IPS DF 19.7 (cell line): ENCODE measurements at regions not wholly inside any gene's neighbourhood (a gene's known extent, or its start where the extent isn't known, plus 50 kb on each side); places are given as distances from the start of the nearest gene placed in this dataset.

Experiments used
- DNase-seq: peaks from one replicate; pipeline ENCODE4 v3.0.0-alpha.2; 2013; ENCODE audit warnings: low read depth, low spot score

DNA sequence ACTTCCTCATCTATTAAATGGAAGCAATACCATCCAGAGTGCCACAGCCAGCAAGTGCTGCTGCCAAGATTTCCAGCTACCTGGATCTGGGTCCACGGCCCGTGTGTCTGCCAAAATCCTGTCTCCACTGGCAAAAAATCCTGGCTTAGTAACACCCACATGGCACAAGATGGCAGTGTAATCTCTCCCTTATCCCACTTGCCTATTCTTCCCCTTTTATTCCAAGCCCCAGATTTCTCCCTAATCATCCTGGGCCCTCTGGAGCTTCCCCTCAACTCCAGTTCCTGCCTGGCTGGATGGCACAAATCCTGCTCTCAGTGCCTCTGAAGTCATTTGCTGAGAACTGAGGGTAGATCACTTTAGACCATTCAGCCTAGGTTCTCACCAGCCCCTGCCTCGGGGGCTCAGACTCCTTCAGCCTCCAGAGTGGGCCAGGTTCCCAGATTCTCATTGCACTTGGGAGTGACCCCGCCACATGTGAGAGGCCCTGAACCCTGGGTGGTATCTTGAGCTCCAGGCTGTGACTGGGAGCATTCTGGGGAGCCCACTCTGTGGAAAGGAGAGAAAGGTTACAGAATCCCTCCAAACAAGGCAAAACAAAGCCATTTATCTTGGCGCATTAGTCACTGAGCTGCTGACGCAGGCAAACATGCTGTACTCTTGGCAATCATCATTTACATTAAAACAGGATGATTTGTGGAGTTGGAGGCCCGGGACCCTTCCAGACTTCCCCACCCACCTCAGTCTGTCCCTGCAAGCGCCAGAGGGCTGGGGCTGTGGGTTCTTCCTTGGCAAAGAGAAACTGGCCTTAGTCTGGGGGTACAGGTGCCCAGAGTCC, 325.8 kb downstream of the DYSF start:
- no peak for DNase-seq

DNA sequence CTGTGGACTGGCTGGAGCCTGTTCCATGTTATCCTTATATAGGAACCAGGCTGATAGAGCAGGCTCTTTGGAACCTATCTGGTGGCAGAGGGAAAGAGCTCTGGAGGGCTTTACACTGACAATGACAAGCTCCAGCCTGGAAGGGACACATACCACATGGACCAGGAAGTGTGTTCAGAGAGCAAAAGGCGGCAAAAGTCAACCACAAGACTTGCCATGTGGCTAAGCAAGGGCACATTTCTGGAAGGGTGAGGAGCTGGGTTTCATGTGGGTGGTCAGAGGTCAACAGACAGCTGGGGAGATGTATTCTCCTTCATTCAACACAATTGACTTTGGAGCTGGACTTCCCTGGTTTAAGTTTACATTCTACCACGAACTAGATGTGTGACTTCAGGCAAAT, 325.2 kb downstream of the DYSF start:
- DNase-seq, result no peak

GRCh38 chr2:71777946-71778345, 324.6 kb downstream of the DYSF start:
- no peak for DNase-seq

DNA sequence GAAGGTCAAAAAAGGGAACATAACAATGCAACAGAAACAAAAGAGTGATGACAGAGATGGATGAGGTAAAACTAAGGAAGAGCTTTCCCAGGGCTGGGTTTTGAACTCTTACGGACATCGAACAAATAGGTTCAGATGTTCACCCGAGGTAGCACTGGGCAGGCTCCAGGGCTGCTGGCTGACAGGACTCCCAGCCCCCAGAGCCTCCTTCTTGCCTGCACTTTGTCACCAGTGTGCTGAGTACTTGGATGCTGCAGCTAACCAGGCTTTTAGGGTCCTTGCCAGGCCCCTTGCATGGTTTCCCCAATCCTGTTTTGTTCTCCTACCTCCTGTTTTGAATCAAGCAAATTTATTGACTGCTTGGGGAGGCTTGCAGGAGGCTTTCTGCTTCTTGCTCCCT, 322.9 kb downstream of the DYSF start:
- DNase-seq, result no peak

GRCh38 chr2:71773218-71773617, 319.9 kb downstream of the DYSF start:
- DNase-seq, result no peak

DNA sequence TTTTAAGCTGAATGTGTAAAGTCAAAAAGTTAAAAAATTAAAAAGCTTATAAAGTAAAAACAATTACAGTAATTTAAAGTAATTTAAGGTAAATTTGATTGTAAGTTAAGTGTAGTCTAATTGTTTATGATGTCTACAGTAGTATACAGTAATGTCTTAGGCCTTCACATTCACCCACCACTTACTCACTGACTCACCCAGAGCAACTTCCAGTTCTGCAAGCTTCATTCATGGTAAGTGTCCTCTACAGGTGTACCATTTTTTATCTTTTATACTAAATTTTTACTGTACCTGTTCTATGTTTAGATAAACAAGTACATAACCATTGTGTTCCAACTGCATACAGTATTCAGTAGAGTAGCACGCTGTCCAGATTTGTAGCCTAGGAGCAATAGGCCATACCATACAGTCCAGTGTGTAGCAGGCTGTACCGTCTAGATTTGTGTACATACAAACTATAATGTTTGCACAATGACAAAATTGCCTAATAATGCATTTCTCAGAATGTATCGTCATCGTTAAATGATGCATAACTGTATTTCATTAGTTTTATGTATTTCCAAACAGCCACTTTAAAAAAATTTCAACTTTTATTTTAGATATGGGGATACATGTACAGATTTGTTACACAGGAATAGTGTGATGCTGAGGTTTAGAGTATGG, 319.3 kb downstream of the DYSF start:
- no peak for DNase-seq

GRCh38 chr2:71767663-71768062, 314.3 kb downstream of the DYSF start:
- no peak for DNase-seq

GRCh38 chr2:71759060-71759459, 305.7 kb downstream of the DYSF start:
- no peak for DNase-seq

DNA sequence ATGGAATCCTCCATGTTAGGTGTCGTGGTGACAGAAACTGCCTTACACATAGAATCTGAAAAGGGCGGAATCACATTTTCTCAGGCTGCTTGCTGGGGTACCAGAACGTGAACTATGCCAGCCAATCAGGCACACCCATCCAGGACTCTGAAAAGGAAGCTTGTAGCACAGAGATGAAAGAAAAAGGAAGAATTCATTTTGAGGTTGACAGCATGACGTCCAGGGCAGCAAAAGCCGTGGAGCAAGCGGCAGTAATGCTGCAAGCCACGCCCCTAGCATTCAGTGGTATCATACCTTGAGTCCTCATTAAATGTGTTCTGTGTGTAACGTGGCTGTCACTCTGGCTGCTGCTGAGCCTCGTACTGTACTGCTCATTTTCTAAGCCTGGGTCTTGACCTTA, 304.0 kb downstream of the DYSF start:
- no peak for DNase-seq

- no peak for DNase-seq
These were observed 303.0 kb downstream of the DYSF start for GRCh38 chr2:71756280-71756906.

GRCh38 chr2:71751590-71751989, 298.2 kb downstream of the DYSF start:
- no peak for DNase-seq

GRCh38 chr2:71749671-71750101, 296.3 kb downstream of the DYSF start:
- DNase-seq, result no peak

DNA sequence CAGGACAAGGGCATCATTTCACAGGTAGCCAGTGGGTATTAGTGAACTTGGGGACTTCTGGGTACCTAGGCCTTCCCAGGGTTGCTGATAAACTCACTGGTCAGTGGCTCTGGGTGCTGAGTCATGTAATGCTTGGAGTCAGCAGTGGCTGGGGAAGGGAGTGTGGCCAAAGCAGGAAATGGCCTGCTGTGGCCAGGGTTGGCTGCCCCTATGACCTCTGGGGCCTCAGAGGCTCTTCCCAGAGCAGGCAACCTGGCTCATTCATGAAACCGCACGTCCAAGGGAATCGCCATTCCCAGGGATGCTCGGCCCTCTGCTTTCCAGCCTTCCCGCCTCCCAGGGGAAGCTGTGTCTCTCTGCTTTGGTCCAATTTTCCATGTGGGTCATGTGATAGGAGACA, 294.9 kb downstream of the DYSF start:
- DNase-seq, result no peak

GRCh38 chr2:71747559-71747958, 294.2 kb downstream of the DYSF start:
- no peak for DNase-seq

DNA sequence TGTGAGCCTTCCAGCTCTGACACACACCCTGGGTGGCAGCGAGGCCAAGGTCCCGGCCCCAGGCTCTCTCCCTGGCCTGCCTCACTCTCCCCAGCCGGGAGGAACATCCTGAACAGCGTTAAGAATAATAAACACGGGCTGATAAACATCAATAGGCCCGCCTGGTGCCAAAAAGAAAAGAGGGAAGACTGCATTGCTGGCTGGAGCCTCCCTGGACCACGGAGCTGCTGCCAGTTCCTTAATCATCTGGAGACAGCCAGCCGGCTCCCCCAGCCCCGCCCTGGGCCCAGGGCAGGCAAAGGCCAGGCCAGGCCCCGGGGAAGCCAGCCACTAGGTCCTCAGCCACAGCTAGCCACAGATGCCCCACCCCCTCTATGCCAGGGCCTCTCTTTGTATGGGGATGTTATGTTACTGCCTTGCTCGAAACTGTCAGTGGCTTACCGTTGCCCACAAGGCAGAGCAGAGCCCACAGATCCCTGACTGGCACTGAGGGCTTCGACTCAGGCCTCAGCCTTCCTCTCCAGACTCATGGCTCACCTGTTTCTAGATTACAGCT, 293.7 kb downstream of the DYSF start:
- DNase-seq, result no peak

DNA sequence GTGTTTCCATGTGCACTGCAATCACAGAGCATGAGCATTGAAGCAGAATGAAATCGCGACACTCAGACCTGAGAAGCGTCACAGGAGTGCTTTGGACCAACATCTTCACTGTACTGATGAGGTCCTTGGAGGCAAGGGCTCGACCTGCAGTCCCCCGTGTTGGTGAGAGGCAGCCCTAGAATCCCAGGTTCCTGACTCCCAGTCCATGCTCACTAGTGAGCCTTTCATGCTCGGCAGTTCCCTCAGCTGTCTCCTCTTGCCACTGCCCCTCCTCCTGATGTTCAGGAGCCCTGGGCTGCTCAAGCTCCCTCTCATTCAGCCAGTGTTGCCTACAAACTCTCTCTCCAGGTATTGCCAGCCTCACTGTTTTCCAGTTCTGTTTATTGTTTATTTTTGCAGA, 291.4 kb downstream of the DYSF start:
- DNase-seq, result no peak

DNA sequence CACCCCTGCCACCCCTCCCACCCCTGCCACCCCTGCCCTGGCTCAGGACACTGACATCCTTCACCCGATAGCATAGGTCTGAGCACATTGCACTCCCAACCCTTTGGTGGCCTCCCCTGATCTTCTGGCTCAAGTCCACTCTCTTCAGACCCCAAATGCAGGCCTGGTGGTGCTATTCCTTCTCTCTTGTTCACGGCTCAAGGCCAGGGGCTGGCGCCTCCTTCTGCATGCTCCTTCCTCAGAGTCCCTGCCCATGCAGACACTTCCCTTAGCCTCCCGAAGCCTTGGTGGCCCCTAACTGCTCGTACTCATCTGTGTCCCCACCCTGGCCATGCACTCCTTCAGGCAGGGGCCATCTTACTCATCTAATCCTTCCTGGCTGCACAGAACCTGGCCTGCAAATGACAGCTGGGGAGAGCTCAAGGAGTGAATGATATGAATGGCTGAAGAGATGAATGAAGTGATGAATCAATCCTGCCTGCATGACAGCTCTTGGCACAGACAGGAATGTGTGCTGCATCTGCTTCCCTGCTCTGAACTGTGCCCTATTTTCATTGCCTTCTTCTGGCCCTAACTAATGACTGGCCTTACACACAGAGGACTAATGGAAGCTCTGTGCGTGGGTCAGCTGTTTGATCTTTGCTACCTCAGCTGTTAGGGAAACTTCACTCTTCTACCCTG, 290.8 kb downstream of the DYSF start:
- no peak for DNase-seq

- DNase-seq, result no peak
These were observed 289.7 kb downstream of the DYSF start for GRCh38 chr2:71742953-71743601.

DNA sequence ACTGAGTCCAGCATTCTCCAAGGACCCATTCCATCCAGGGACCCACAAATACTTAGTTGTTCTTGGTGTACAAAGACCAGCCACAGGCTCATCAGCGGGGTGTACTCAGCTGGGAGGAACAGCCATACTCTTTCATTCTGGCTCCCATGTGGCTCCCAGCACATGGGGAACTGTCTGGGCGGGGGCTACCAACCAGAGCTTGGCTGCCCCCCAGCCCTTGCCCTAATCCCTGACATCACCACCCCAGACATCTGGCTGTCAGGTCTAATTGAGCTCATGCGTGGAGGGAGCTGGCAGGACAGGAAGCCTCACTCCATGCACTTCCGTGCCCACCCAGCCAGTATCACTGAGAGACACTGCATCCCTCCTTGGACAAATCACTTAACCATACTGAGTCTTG, 283.6 kb downstream of the DYSF start:
- no peak for DNase-seq

DNA sequence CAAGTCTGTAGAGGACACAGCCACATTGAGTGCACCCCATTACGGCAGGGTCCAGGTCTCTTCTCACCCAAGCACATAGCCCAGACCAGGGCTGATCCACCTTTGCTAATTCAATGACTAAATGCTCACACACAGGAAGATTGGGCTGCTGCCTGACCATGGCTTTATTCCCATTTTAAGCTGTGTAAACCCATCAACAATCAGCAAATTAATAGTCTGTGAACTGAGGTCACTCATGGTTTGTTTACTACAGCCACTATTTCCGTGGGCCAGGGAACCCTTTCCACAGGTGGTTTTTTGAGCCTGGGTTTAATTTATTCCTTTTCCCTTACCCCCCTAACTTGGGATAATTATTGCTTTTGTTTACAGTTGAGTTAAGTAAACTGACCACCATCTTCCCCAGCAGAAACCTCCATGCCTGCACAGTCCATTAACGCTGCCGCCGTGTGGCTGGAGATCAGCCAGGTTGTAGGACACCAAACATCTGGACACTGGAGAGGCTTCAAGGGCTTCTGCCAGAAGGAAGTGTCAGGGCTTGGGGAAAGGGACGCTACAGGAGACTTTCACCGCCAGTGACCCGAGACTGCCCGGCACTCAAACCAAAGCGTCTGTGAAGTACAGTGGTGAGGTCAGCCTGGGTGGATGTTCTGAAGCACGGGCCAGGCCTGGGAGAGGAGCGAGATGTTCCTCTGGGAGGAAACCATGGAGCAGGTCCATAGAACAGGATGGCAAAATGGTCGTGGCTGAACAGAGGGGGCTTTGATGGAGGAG, 282.9 kb downstream of the DYSF start:
- no peak for DNase-seq
